Panc1 (cell line): ENCODE measurements at regions not wholly inside any gene's neighbourhood (a gene's known extent, or its start where the extent isn't known, plus 50 kb on each side); places are given as distances from the start of the nearest gene placed in this dataset.

ENCODE experiments used
- CTCF ChIP-seq: fragments of 450-650 bp; IDR thresholded peaks from 2 replicates; pipeline ENCODE4 v1.5.1; 2017; ENCODE audit warnings: mild to moderate bottlenecking
- POLR2AphosphoS5 ChIP-seq: IDR thresholded peaks from 2 replicates; pipeline ENCODE4 v1.6.1; 2012; ENCODE audit warnings: mild to moderate bottlenecking, low read depth, low read length, moderate library complexity
- REST ChIP-seq, 2 experiments: IDR thresholded peaks; 2 replicates each; pipeline ENCODE4 v1.6.1; 2011 to 2012; ENCODE audit warnings: low read depth in 2 of 2, control low read depth in 1 of 2, low read length in 1 of 2, mild to moderate bottlenecking in 1 of 2, moderate library complexity in 1 of 2; ENCODE audit not compliant: insufficient read depth in 1 of 2

- TF ChIP-seq CTCF (no peak), POLR2AphosphoS5 (no peak), REST (IDR thresholded peaks at IDR 0.05; ENCODE audit: insufficient read depth in 1 of 2, low read depth in 2 of 2, low read length in 1 of 2) (no peak)
Measured at GRCh38 chr5:144093868-144094267, 76.6 kb downstream of the YIPF5 start.
